NB4 (cell line): ENCODE measurements at regions not wholly inside any gene's neighbourhood (a gene's known extent, or its start where the extent isn't known, plus 50 kb on each side); places are given as distances from the start of the nearest gene placed in this dataset.

Experiments
- MYC ChIP-seq: IDR thresholded peaks from 2 replicates; pipeline ENCODE4 v1.6.1; 2011; ENCODE audit warnings: low read depth, low read length
- POLR2A ChIP-seq: IDR thresholded peaks from 2 replicates; pipeline ENCODE4 v1.6.1; 2011; ENCODE audit warnings: mild to moderate bottlenecking; ENCODE audit not compliant: insufficient read length; ENCODE audit errors: extremely low read depth
- TF ChIP-seq, protein P1 (sequence below): IDR thresholded peaks from one replicate; pipeline ENCODE4 v1.5.1; 2012; ENCODE audit warnings: low read depth, low read length

DNA sequence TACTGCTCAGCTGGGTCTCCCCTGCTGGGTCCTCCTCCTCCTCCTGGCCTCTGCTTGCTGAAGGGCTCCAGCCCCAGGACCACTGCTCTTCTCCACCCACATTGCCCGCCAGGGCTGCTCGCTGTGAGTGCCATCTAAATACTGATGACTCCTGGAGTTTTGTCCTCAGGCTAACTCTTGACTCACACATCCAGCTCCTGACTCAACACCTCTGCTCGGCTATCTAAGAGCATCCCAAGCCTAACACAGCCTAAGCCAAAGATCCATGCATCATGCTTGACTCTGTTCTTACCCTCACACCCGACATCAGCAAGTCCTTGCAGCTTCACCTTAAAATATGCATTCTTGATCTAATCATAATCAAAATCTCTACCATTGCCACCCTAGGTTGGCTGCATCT lies 260.2 kb downstream of the KLF13 start:
- TF ChIP-seq, protein P1, sequence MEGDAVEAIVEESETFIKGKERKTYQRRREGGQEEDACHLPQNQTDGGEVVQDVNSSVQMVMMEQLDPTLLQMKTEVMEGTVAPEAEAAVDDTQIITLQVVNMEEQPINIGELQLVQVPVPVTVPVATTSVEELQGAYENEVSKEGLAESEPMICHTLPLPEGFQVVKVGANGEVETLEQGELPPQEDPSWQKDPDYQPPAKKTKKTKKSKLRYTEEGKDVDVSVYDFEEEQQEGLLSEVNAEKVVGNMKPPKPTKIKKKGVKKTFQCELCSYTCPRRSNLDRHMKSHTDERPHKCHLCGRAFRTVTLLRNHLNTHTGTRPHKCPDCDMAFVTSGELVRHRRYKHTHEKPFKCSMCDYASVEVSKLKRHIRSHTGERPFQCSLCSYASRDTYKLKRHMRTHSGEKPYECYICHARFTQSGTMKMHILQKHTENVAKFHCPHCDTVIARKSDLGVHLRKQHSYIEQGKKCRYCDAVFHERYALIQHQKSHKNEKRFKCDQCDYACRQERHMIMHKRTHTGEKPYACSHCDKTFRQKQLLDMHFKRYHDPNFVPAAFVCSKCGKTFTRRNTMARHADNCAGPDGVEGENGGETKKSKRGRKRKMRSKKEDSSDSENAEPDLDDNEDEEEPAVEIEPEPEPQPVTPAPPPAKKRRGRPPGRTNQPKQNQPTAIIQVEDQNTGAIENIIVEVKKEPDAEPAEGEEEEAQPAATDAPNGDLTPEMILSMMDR: no peak
- no peak for TF ChIP-seq MYC
- no peak for TF ChIP-seq POLR2A
